ENCODE measurements at regions not wholly inside any gene's neighbourhood (a gene's known extent, or its start where the extent isn't known, plus 50 kb on each side); places are given as distances from the start of the nearest gene placed in this dataset.

GRCh38 chr10:78579576-78579975, 489.2 kb upstream of the ZMIZ1 start:
- no peak for DNase-seq (ENCODE audit: low spot score)
- Histone ChIP-seq H4K91ac (ENCODE audit: low read depth, low read length, poor library complexity) (no peak overlapping the region), H3K9me3 (replicated peaks in 1 of 2; ENCODE audit: control insufficient read depth in 2 of 2, insufficient read depth in 1 of 2, low read depth in 1 of 2, low read length in 2 of 2) (no peaks in the 10 kb centered on the region)

DNA sequence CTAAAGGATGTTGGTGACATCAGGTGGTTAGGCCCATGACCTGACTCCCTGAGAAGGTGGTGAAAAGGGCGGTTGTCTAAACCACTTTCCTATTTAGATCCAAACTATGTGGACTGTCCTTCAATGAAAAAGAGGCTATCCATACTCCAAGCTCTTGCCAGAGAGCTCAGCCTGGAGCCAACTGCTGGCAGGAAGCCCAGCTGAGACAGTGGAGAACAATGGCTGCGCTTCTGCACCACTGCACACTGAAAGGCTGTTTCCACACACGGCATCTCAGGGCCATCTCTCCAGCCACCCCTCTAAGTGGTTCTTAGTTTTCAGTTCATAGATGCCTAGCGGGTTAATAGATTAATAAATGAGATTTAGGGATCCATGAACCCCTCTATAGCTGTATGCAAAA, 488.8 kb upstream of the ZMIZ1 start:
- H3K9ac ChIP-seq (ENCODE audit: low read depth, low read length, poor library complexity) = no peak overlapping the region
- no peak overlapping the region for H3K18ac ChIP-seq (ENCODE audit: low read length)
- no peak overlapping the region for H4K8ac ChIP-seq (ENCODE audit: low read depth, low read length)
- no peaks in the 10 kb centered on the region for H3K9me3 ChIP-seq (replicated peaks in 1 of 2; ENCODE audit: control insufficient read depth in 2 of 2, insufficient read depth in 1 of 2, low read depth in 1 of 2, low read length in 2 of 2)
- H2BK15ac ChIP-seq (ENCODE audit: low read length) = no peak overlapping the region
- H2BK12ac ChIP-seq (ENCODE audit: low read length) = no peak overlapping the region
- no peak overlapping the region for H3K4ac ChIP-seq (ENCODE audit: low read length)
- no peak overlapping the region for H2BK5ac ChIP-seq (ENCODE audit: low read length)
- DNase-seq (ENCODE audit: low spot score) = peak; percentile 24
- H2BK120ac ChIP-seq (ENCODE audit: low read depth, low read length) = no peak overlapping the region
- H3K14ac ChIP-seq (ENCODE audit: low read length) = no peak overlapping the region
- no peak overlapping the region for H2AFZ ChIP-seq (ENCODE audit: low read length)
- no peaks in the 10 kb centered on the region for H3K27me3 ChIP-seq (ENCODE audit: control insufficient read depth in 3 of 3, insufficient read depth in 3 of 3, low read depth in 1 of 3, low read length in 3 of 3)
- no peak overlapping the region for H3K27ac ChIP-seq (replicated peaks; ENCODE audit: low read length)
- WGBS, 2 donors (ENCODE audit: extremely low coverage in 2 of 2, insufficient read length in 2 of 2, insufficient replicate concordance in 1 of 2) = no CpG with 5 or more reads among the region's 4 CpGs
- no peak overlapping the region for H4K91ac ChIP-seq (ENCODE audit: low read depth, low read length, poor library complexity)
- no peak overlapping the region for H3K4me2 ChIP-seq (ENCODE audit: insufficient read depth, low read length, poor library complexity, severe bottlenecking)
- no peak overlapping the region for H3K23ac ChIP-seq (ENCODE audit: low read depth, low read length, poor library complexity)
- peaks cover 12 to 18% of the 10 kb centered on the region in 2 donors for H3K4me1 ChIP-seq (ENCODE audit: control insufficient read depth in 2 of 2, insufficient read depth in 1 of 2, low read depth in 1 of 2, low read length in 2 of 2)
- H3K36me3 ChIP-seq (replicated peaks in 1 of 2; ENCODE audit: control insufficient read depth in 2 of 2, insufficient read depth in 2 of 2, low read length in 2 of 2) = no peaks in the 10 kb centered on the region
- no peaks in the 10 kb centered on the region for H3K79me1 ChIP-seq (ENCODE audit: low read depth, low read length)
- no peak overlapping the region for H2AK5ac ChIP-seq (ENCODE audit: low read depth, low read length)
- no peak overlapping the region for H3K4me3 ChIP-seq (ENCODE audit: low read length in 2 of 2)

More at GRCh38 chr10:78579576-78579975, 489.2 kb upstream of the ZMIZ1 start:
- H3K4me2 ChIP-seq (ENCODE audit: insufficient read depth, low read length, poor library complexity, severe bottlenecking) = no peak overlapping the region
- H3K79me1 ChIP-seq (ENCODE audit: low read depth, low read length) = no peaks in the 10 kb centered on the region
- no peak overlapping the region for H3K23ac ChIP-seq (ENCODE audit: low read depth, low read length, poor library complexity)
- no peaks in the 10 kb centered on the region for H3K36me3 ChIP-seq (replicated peaks in 1 of 2; ENCODE audit: control insufficient read depth in 2 of 2, insufficient read depth in 2 of 2, low read length in 2 of 2)
- H3K14ac ChIP-seq (ENCODE audit: low read length) = no peak overlapping the region
- H2BK5ac ChIP-seq (ENCODE audit: low read length) = no peak overlapping the region
- H3K9ac ChIP-seq (ENCODE audit: low read depth, low read length, poor library complexity) = no peak overlapping the region
- H2BK12ac ChIP-seq (ENCODE audit: low read length) = no peak overlapping the region
- H2AK5ac ChIP-seq (ENCODE audit: low read depth, low read length) = no peak overlapping the region
- no peak overlapping the region for H3K4ac ChIP-seq (ENCODE audit: low read length)
- no peak overlapping the region for H4K8ac ChIP-seq (ENCODE audit: low read depth, low read length)
- H2AFZ ChIP-seq (ENCODE audit: low read length) = no peak overlapping the region
- no peak overlapping the region for H3K18ac ChIP-seq (ENCODE audit: low read length)
- no peak overlapping the region for H2BK120ac ChIP-seq (ENCODE audit: low read depth, low read length)
- no CpG with 5 or more reads among the region's 5 CpGs for WGBS, 2 donors (ENCODE audit: extremely low coverage in 2 of 2, insufficient read length in 2 of 2, insufficient replicate concordance in 1 of 2)
- peaks cover 8 to 14% of the 10 kb centered on the region in 2 donors for H3K4me1 ChIP-seq (ENCODE audit: control insufficient read depth in 2 of 2, insufficient read depth in 1 of 2, low read depth in 1 of 2, low read length in 2 of 2)
- no peaks in the 10 kb centered on the region for H3K27me3 ChIP-seq (ENCODE audit: control insufficient read depth in 3 of 3, insufficient read depth in 3 of 3, low read depth in 1 of 3, low read length in 3 of 3)
- H3K4me3 ChIP-seq (ENCODE audit: low read length in 2 of 2) = no peak overlapping the region
- no peak overlapping the region for H3K27ac ChIP-seq (replicated peaks; ENCODE audit: low read length)
- H2BK15ac ChIP-seq (ENCODE audit: low read length) = no peak overlapping the region

DNA sequence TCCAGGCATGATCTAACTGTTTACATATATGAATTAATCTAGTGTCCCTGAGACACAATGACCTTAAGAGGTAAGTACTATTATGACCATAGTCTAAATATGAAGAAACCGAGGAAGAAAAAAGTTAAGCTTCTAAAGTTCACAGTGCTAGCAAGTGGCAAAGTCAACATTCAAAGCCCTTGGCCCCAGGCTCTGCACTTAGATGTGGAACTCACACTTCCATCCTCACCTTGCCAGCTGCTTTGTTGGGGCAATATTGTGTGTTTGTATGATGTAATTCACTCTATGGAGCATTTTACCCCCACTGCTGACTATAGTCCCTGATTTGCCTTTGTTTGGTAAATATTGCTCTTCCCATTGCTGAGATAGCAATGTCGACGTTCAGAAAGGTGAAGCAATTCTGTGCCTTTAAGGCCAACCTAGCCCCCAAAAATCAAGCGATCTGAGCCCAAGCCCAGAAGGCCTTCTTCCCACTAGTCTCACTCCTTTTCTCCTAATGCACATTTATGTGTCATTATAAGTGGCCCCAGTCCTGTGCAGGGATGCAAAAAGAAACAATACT, 487.6 kb upstream of the ZMIZ1 start:
- Histone ChIP-seq H3K18ac (ENCODE audit: low read length) (no peak overlapping the region), H3K9ac (ENCODE audit: low read depth, low read length, poor library complexity) (no peak overlapping the region), H3K23ac (ENCODE audit: low read depth, low read length, poor library complexity) (no peak overlapping the region), H2AK5ac (ENCODE audit: low read depth, low read length) (no peak overlapping the region), H2BK15ac (ENCODE audit: low read length) (no peak overlapping the region), H3K4me2 (ENCODE audit: insufficient read depth, low read length, poor library complexity, severe bottlenecking) (no peak overlapping the region), H2BK120ac (ENCODE audit: low read depth, low read length) (no peak overlapping the region), H2BK5ac (ENCODE audit: low read length) (no peak overlapping the region), H2BK12ac (ENCODE audit: low read length) (no peak overlapping the region), H3K4me3 (ENCODE audit: low read length in 2 of 2) (no peak overlapping the region), H3K9me3 (replicated peaks in 1 of 2; ENCODE audit: control insufficient read depth in 2 of 2, insufficient read depth in 1 of 2, low read depth in 1 of 2, low read length in 2 of 2) (no peaks in the 10 kb centered on the region), H3K27me3 (ENCODE audit: control insufficient read depth in 3 of 3, insufficient read depth in 3 of 3, low read depth in 1 of 3, low read length in 3 of 3) (no peaks in the 10 kb centered on the region), H4K91ac (ENCODE audit: low read depth, low read length, poor library complexity) (no peak overlapping the region), H2AFZ (ENCODE audit: low read length) (no peak overlapping the region), H3K4me1 (ENCODE audit: control insufficient read depth in 2 of 2, insufficient read depth in 1 of 2, low read depth in 1 of 2, low read length in 2 of 2) (peaks cover 12 to 18% of the 10 kb centered on the region in 2 donors), H3K14ac (ENCODE audit: low read length) (no peak overlapping the region), H4K8ac (ENCODE audit: low read depth, low read length) (no peak overlapping the region), H3K36me3 (replicated peaks in 1 of 2; ENCODE audit: control insufficient read depth in 2 of 2, insufficient read depth in 2 of 2, low read length in 2 of 2) (no peaks in the 10 kb centered on the region), H3K27ac (replicated peaks; ENCODE audit: low read length) (no peak overlapping the region), H3K79me1 (ENCODE audit: low read depth, low read length) (no peaks in the 10 kb centered on the region), H3K4ac (ENCODE audit: low read length) (no peak overlapping the region)
- no CpG with 5 or more reads among the region's 4 CpGs for WGBS, 2 donors (ENCODE audit: extremely low coverage in 2 of 2, insufficient read length in 2 of 2, insufficient replicate concordance in 1 of 2)
- no peak for DNase-seq (ENCODE audit: low spot score)

- no peak for DNase-seq (ENCODE audit: low spot score)
- Histone ChIP-seq H3K4me3 (ENCODE audit: low read length in 2 of 2) (no peak overlapping the region), H2AK5ac (ENCODE audit: low read depth, low read length) (no peak overlapping the region), H4K8ac (ENCODE audit: low read depth, low read length) (no peak overlapping the region), H3K27ac (replicated peaks; ENCODE audit: low read length) (no peak overlapping the region), H3K14ac (ENCODE audit: low read length) (no peak overlapping the region), H3K4me2 (ENCODE audit: insufficient read depth, low read length, poor library complexity, severe bottlenecking) (no peak overlapping the region), H2BK12ac (ENCODE audit: low read length) (no peak overlapping the region), H3K36me3 (replicated peaks in 1 of 2; ENCODE audit: control insufficient read depth in 2 of 2, insufficient read depth in 2 of 2, low read length in 2 of 2) (no peaks in the 10 kb centered on the region), H2AFZ (ENCODE audit: low read length) (no peak overlapping the region), H2BK5ac (ENCODE audit: low read length) (no peak overlapping the region), H3K9ac (ENCODE audit: low read depth, low read length, poor library complexity) (no peak overlapping the region), H3K23ac (ENCODE audit: low read depth, low read length, poor library complexity) (no peak overlapping the region), H3K4me1 (ENCODE audit: control insufficient read depth in 2 of 2, insufficient read depth in 1 of 2, low read depth in 1 of 2, low read length in 2 of 2) (peaks cover 12 to 18% of the 10 kb centered on the region in 2 donors), H3K18ac (ENCODE audit: low read length) (no peak overlapping the region), H3K27me3 (ENCODE audit: control insufficient read depth in 3 of 3, insufficient read depth in 3 of 3, low read depth in 1 of 3, low read length in 3 of 3) (no peaks in the 10 kb centered on the region), H2BK15ac (ENCODE audit: low read length) (no peak overlapping the region), H4K91ac (ENCODE audit: low read depth, low read length, poor library complexity) (no peak overlapping the region), H2BK120ac (ENCODE audit: low read depth, low read length) (no peak overlapping the region), H3K4ac (ENCODE audit: low read length) (no peak overlapping the region), H3K9me3 (replicated peaks in 1 of 2; ENCODE audit: control insufficient read depth in 2 of 2, insufficient read depth in 1 of 2, low read depth in 1 of 2, low read length in 2 of 2) (no peaks in the 10 kb centered on the region), H3K79me1 (ENCODE audit: low read depth, low read length) (no peaks in the 10 kb centered on the region)
Observed at GRCh38 chr10:78582540-78582939, 486.2 kb upstream of the ZMIZ1 start.

All from neuronal stem cell (in vitro differentiated cells).